HG03520 (cell line): ENCODE measurements at regions not wholly inside any gene's neighbourhood (a gene's known extent, or its start where the extent isn't known, plus 50 kb on each side); places are given as distances from the start of the nearest gene placed in this dataset.

Source experiments
- ATAC-seq: cut with Tn5 transposase; IDR thresholded peaks from one replicate; pipeline ENCODE4 v1.9.1; 2021; ENCODE audit warnings: mild to moderate bottlenecking, moderate library complexity; ENCODE audit not compliant: unreplicated experiment

- ATAC-seq: no peak
These were observed 454.0 kb upstream of the SORCS1 start for GRCh38 chr10:107618504-107618994.

GRCh38 chr10:107616463-107617410, 452.2 kb upstream of the SORCS1 start:
- no peak for ATAC-seq

- ATAC-seq: no peak
These were observed 451.5 kb upstream of the SORCS1 start for GRCh38 chr10:107616031-107616430.

GRCh38 chr10:107614939-107615685, 450.6 kb upstream of the SORCS1 start:
- no peak for ATAC-seq

GRCh38 chr10:107611115-107611514, 446.6 kb upstream of the SORCS1 start:
- no peak for ATAC-seq

GRCh38 chr10:107589081-107589480, 424.6 kb upstream of the SORCS1 start:
- ATAC-seq: no peak

GRCh38 chr10:107585630-107586029, 421.1 kb upstream of the SORCS1 start:
- ATAC-seq: no peak

- ATAC-seq: no peak
These were observed 419.5 kb upstream of the SORCS1 start for GRCh38 chr10:107583974-107584373.

- no peak for ATAC-seq
These were observed 415.5 kb upstream of the SORCS1 start for GRCh38 chr10:107579970-107580369.

- ATAC-seq: no peak
These were observed 412.7 kb upstream of the SORCS1 start for GRCh38 chr10:107577221-107577620.

- no peak for ATAC-seq
These were observed 412.2 kb upstream of the SORCS1 start for GRCh38 chr10:107576746-107577145.

- ATAC-seq: no peak
These were observed 400.5 kb upstream of the SORCS1 start for GRCh38 chr10:107565014-107565413.

- ATAC-seq: no peak
These were observed 396.7 kb upstream of the SORCS1 start for GRCh38 chr10:107561136-107561650.

GRCh38 chr10:107557916-107558315, 393.4 kb upstream of the SORCS1 start:
- no peak for ATAC-seq

GRCh38 chr10:107554333-107554732, 389.8 kb upstream of the SORCS1 start:
- no peak for ATAC-seq

- no peak for ATAC-seq
These were observed 389.0 kb upstream of the SORCS1 start for GRCh38 chr10:107553470-107553869.

GRCh38 chr10:107552963-107553362, 388.5 kb upstream of the SORCS1 start:
- ATAC-seq: no peak

GRCh38 chr10:107548301-107548700, 383.8 kb upstream of the SORCS1 start:
- ATAC-seq: no peak

GRCh38 chr10:107546986-107547385, 382.5 kb upstream of the SORCS1 start:
- ATAC-seq: no peak

- no peak for ATAC-seq
These were observed 381.8 kb upstream of the SORCS1 start for GRCh38 chr10:107546284-107546683.

GRCh38 chr10:107545717-107546116, 381.2 kb upstream of the SORCS1 start:
- ATAC-seq: no peak
